Neural cell (in vitro differentiated cells): ENCODE measurements at regions not wholly inside any gene's neighbourhood (a gene's known extent, or its start where the extent isn't known, plus 50 kb on each side); places are given as distances from the start of the nearest gene placed in this dataset.

Experiments
- H2AFZ ChIP-seq: fragments of 200-600, 300-800 bp; sonication (generic), shearing (Covaris generic); 2 replicates; pipeline ENCODE4 v1.6.0; 2014; ENCODE audit warnings: low read depth, mild to moderate bottlenecking, antibody characterized with exemption, low read length, moderate library complexity
- H3F3A ChIP-seq: fragments of 200-600 bp; shearing (Covaris generic); 2 replicates; pipeline ENCODE4 v1.6.1; 2016; ENCODE audit warnings: mild to moderate bottlenecking, moderate library complexity, mixed read lengths, antibody characterized with exemption, low read length; ENCODE audit not compliant: insufficient read depth, poor library complexity, severe bottlenecking
- H3K27ac ChIP-seq: fragments of 200-600, 300-800 bp; sonication (generic), shearing (Covaris generic); 2 replicates; pipeline ENCODE4 v1.5.1; 2014; ENCODE audit warnings: mild to moderate bottlenecking, low read length, moderate library complexity
- H3K27me3 ChIP-seq: fragments of 300-800, 200-600 bp; sonication (generic), shearing (Covaris generic); 2 replicates; pipeline ENCODE4 v1.6.0; 2014; ENCODE audit warnings: mild to moderate bottlenecking, low read depth, low read length, moderate library complexity; ENCODE audit not compliant: insufficient read depth
- H3K36me3 ChIP-seq: fragments of 300-800, 200-600 bp; sonication (generic), shearing (Covaris generic); 2 replicates; pipeline ENCODE4 v1.5.1; 2014; ENCODE audit warnings: mild to moderate bottlenecking, antibody characterized with exemption, low read length, moderate library complexity; ENCODE audit not compliant: insufficient read depth
- H3K4me2 ChIP-seq: fragments of 300-800, 200-600 bp; sonication (generic), shearing (Covaris generic); 2 replicates; pipeline ENCODE4 v1.6.0; 2014; ENCODE audit warnings: mild to moderate bottlenecking, low read length
- H3K4me3 ChIP-seq: fragments of 300-800, 200-600 bp; sonication (generic), shearing (Covaris generic); 2 replicates; pipeline ENCODE4 v1.5.1; 2014; ENCODE audit warnings: mild to moderate bottlenecking, low read length, moderate library complexity
- H3K79me2 ChIP-seq: fragments of 200-600 bp; shearing (Covaris generic); replicated peaks from 2 replicates; pipeline ENCODE4 v1.6.0; 2014; ENCODE audit warnings: mild to moderate bottlenecking, low read length, moderate library complexity; ENCODE audit not compliant: insufficient read depth
- H3K9ac ChIP-seq: fragments of 300-800, 200-600 bp; sonication (generic), shearing (Covaris generic); 2 replicates; pipeline ENCODE4 v1.6.1; 2016; ENCODE audit warnings: mild to moderate bottlenecking, low read length, mixed read lengths
- H3K9me2 ChIP-seq: fragments of 200-600 bp; shearing (Covaris generic); 2 replicates; pipeline ENCODE4 v1.6.1; 2016; ENCODE audit warnings: mild to moderate bottlenecking, low read length, mixed read lengths; ENCODE audit not compliant: insufficient read depth
- H3K9me3 ChIP-seq: fragments of 200-600, 300-800 bp; sonication (generic), shearing (Covaris generic); 2 replicates; pipeline ENCODE4 v1.6.1; 2016; ENCODE audit warnings: mild to moderate bottlenecking, mixed run types, low read length, moderate library complexity, mixed read lengths
- H4K20me1 ChIP-seq: fragments of 200-600 bp; shearing (Covaris generic); 2 replicates; pipeline ENCODE4 v1.6.1; 2016; ENCODE audit warnings: mild to moderate bottlenecking, mixed run types; ENCODE audit not compliant: insufficient read depth
- CTCF ChIP-seq: fragments of 450-650 bp; IDR thresholded peaks from 2 replicates; pipeline ENCODE4 v1.5.1; 2014; ENCODE audit warnings: antibody characterized with exemption, mild to moderate bottlenecking, moderate library complexity; ENCODE audit not compliant: poor library complexity, severe bottlenecking
- EP300 ChIP-seq: fragments of 450-650 bp; conservative IDR thresholded peaks from 2 replicates; pipeline ENCODE4 v1.6.1; 2014; ENCODE audit warnings: antibody characterized with exemption, mild to moderate bottlenecking, moderate library complexity; ENCODE audit not compliant: poor library complexity, severe bottlenecking
- EZH2 ChIP-seq: fragments of 200-600, 300-800 bp; shearing (Covaris generic), sonication (generic); IDR thresholded peaks from 2 replicates; pipeline ENCODE4 v1.6.1; 2014; ENCODE audit warnings: antibody characterized with exemption, low read length, borderline replicate concordance, mild to moderate bottlenecking; ENCODE audit not compliant: insufficient read depth, poor library complexity, severe bottlenecking
- MXI1 ChIP-seq: fragments of 450-650 bp; conservative IDR thresholded peaks from 2 replicates; pipeline ENCODE4 v1.6.1; 2014; ENCODE audit warnings: antibody characterized with exemption, mild to moderate bottlenecking; ENCODE audit not compliant: poor library complexity, severe bottlenecking
- POLR2AphosphoS5 ChIP-seq: IDR thresholded peaks from 2 replicates; pipeline ENCODE4 v1.6.1; 2012
- RAD21 ChIP-seq: fragments of 450-650 bp; conservative IDR thresholded peaks from 2 replicates; pipeline ENCODE4 v1.6.1; 2014; ENCODE audit warnings: antibody characterized with exemption, mild to moderate bottlenecking, moderate library complexity
- REST ChIP-seq: IDR thresholded peaks from 2 replicates; pipeline ENCODE4 v1.6.1; 2012; ENCODE audit warnings: borderline replicate concordance
- SMC3 ChIP-seq: fragments of 450-650 bp; conservative IDR thresholded peaks from 2 replicates; pipeline ENCODE4 v1.6.1; 2014; ENCODE audit warnings: antibody characterized with exemption, mild to moderate bottlenecking, moderate library complexity; ENCODE audit not compliant: poor library complexity
- TAF1 ChIP-seq: IDR thresholded peaks from 2 replicates; pipeline ENCODE4 v1.6.1; 2012; ENCODE audit warnings: low read depth

- Histone ChIP-seq H3K4me3 (no peak overlapping the region), H3K9me2 (no peaks in the 10 kb centered on the region), H4K20me1 (no peaks in the 10 kb centered on the region), H3K36me3 (no peaks in the 10 kb centered on the region), H3K9ac (no peak overlapping the region), H3K79me2 (no peaks in the 10 kb centered on the region), H3K27me3 (no peaks in the 10 kb centered on the region), H3F3A (no peaks in the 10 kb centered on the region), H3K9me3 (no peaks in the 10 kb centered on the region), H3K27ac (no peak overlapping the region), H2AFZ (no peak overlapping the region), H3K4me2 (no peak overlapping the region)
- TF ChIP-seq MXI1 (no peak), CTCF (no peak), SMC3 (no peak), EP300 (no peak), REST (no peak), POLR2AphosphoS5 (no peak), RAD21 (no peak), TAF1 (no peak), EZH2 (no peak)
These were observed 163.7 kb upstream of the TMEM229A start for GRCh38 chr7:124196519-124196918.

- Histone ChIP-seq H3K9me2 (no peaks in the 10 kb centered on the region), H4K20me1 (no peaks in the 10 kb centered on the region), H3K9me3 (no peaks in the 10 kb centered on the region), H3K36me3 (no peaks in the 10 kb centered on the region), H3K4me2 (no peak overlapping the region), H3K27me3 (no peaks in the 10 kb centered on the region), H3K79me2 (no peaks in the 10 kb centered on the region), H3K27ac (no peak overlapping the region), H3K9ac (no peak overlapping the region), H2AFZ (no peak overlapping the region), H3K4me3 (no peak overlapping the region), H3F3A (no peaks in the 10 kb centered on the region)
- TF ChIP-seq EP300, result no peak
- no peak for TF ChIP-seq MXI1
- no peak for TF ChIP-seq REST
- no peak for TF ChIP-seq TAF1
- TF ChIP-seq RAD21, result no peak
- TF ChIP-seq EZH2, result no peak
- TF ChIP-seq POLR2AphosphoS5, result no peak
- no peak for TF ChIP-seq CTCF
- no peak for TF ChIP-seq SMC3
These were observed 160.0 kb upstream of the TMEM229A start for GRCh38 chr7:124192885-124193284.
